HG03571 (cell line): ENCODE measurements at regions not wholly inside any gene's neighbourhood (a gene's known extent, or its start where the extent isn't known, plus 50 kb on each side); places are given as distances from the start of the nearest gene placed in this dataset.
A peak's percentile ranks its signal among the peaks of the same experiment; 100 is the strongest.

Source experiments
- ATAC-seq: cut with Tn5 transposase; IDR thresholded peaks from one replicate; pipeline ENCODE4 v1.9.1; 2021; ENCODE audit not compliant: unreplicated experiment

- no peak for ATAC-seq
Observed at GRCh38 chr18:2086439-2086838, 484.9 kb downstream of the METTL4 start.

- no peak for ATAC-seq
Observed at GRCh38 chr18:2087877-2088673, 483.2 kb downstream of the METTL4 start.

- no peak for ATAC-seq
Observed at GRCh38 chr18:2089396-2089795, 481.9 kb downstream of the METTL4 start.

GRCh38 chr18:2091937-2092336 is 479.4 kb downstream of the METTL4 start:
- ATAC-seq = no peak

GRCh38 chr18:2096551-2096950 is 474.8 kb downstream of the METTL4 start:
- ATAC-seq = no peak

- ATAC-seq = no peak
Observed at GRCh38 chr18:2100694-2101213, 470.6 kb downstream of the METTL4 start.

GRCh38 chr18:2102022-2102421 is 469.3 kb downstream of the METTL4 start:
- ATAC-seq = peak; percentile 75

- ATAC-seq = no peak
Observed at GRCh38 chr18:2103299-2103698, 468.0 kb downstream of the METTL4 start.

GRCh38 chr18:2104620-2105462 is 466.5 kb downstream of the METTL4 start:
- ATAC-seq = peak; percentile 68

- ATAC-seq = no peak
Observed at GRCh38 chr18:2108591-2108990, 462.7 kb downstream of the METTL4 start.

- ATAC-seq = no peak
Observed at GRCh38 chr18:2111456-2111855, 459.8 kb downstream of the METTL4 start.

GRCh38 chr18:2112435-2113045 is 458.8 kb downstream of the METTL4 start:
- ATAC-seq = no peak

GRCh38 chr18:2114289-2114688 is 457.0 kb downstream of the METTL4 start:
- ATAC-seq = no peak

- ATAC-seq = no peak
Observed at GRCh38 chr18:2114765-2115164, 456.5 kb downstream of the METTL4 start.

GRCh38 chr18:2121224-2121623 is 450.1 kb downstream of the METTL4 start:
- ATAC-seq = no peak

- ATAC-seq = no peak
Observed at GRCh38 chr18:2123077-2123476, 448.2 kb downstream of the METTL4 start.

- ATAC-seq = no peak
Observed at GRCh38 chr18:2134364-2134763, 436.9 kb downstream of the METTL4 start.

GRCh38 chr18:2135309-2135708 is 436.0 kb downstream of the METTL4 start:
- no peak for ATAC-seq

GRCh38 chr18:2138552-2138951 is 432.8 kb downstream of the METTL4 start:
- ATAC-seq = no peak

- ATAC-seq = no peak
Observed at GRCh38 chr18:2139691-2140090, 431.6 kb downstream of the METTL4 start.

GRCh38 chr18:2143636-2144035 is 427.7 kb downstream of the METTL4 start:
- ATAC-seq = no peak
